GM18499 (cell line): ENCODE measurements at regions not wholly inside any gene's neighbourhood (a gene's known extent, or its start where the extent isn't known, plus 50 kb on each side); places are given as distances from the start of the nearest gene placed in this dataset.
"Not testable (repeated sequence)": the region's sequence is repeated elsewhere in the genome, so short reads cannot be mapped to it uniquely, and the experiment has no call there.

Source experiments
- ATAC-seq: cut with Tn5 transposase; IDR thresholded peaks from one replicate; pipeline ENCODE4 v1.9.1; 2021; ENCODE audit warnings: moderate number of reproducible peaks; ENCODE audit not compliant: insufficient read depth, unreplicated experiment

DNA sequence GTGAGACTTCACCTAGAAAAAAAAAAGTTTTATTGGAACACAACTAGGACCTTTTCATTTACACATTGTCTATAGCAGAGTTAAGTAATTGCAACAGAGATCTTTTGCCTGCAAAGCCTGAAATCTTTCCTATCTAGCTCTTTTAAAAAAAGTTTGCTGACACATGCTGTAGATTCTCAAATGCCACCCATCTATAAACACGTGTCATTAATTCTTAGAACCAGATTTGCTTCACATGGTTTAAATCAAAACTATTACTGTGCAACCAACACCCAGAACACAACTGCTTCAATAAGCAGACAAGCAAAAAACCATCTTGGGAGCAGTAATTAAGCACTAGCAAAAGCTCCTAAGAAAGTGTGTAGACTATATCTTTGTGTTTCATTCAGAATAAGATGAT lies 55.0 kb downstream of the OXSM start:
- ATAC-seq, result no peak

DNA sequence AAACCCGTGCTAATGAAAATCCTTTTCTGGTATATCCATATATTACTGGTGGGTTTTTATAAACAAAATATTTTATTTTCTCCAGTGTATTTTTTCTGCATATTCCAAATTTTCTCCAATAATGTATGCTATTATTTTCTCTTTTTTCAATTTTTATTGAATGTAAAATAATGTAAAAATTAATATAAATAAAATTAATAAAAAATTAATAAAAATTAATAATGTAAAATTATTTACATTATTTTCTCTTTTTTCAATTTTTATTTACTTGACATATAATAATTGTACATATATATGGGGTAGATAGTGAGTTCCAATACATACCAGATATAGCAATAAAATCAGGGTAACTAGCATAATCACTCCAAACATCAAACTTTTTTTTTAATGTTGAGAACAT lies 56.4 kb downstream of the OXSM start:
- ATAC-seq, result no peak

DNA sequence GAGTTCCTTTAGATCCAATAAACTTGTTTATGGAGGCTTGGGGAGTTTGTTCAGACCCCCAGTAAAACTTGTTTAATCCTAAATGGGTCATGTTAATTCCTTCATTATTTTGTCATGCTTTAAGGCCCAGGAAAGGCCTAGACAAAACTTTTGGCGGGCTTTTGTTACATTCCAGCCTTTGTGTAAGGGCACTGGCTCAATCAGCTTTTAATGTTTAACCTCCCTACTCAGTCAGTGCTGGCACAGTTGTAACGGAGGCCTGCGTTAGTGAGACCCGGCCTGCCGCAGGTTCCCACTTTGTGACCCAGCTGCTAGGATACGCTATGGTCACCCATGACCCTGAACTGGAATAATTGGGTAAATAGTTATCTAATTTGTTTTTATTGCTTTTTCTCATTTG lies 59.2 kb downstream of the OXSM start:
- ATAC-seq, result no peak

DNA sequence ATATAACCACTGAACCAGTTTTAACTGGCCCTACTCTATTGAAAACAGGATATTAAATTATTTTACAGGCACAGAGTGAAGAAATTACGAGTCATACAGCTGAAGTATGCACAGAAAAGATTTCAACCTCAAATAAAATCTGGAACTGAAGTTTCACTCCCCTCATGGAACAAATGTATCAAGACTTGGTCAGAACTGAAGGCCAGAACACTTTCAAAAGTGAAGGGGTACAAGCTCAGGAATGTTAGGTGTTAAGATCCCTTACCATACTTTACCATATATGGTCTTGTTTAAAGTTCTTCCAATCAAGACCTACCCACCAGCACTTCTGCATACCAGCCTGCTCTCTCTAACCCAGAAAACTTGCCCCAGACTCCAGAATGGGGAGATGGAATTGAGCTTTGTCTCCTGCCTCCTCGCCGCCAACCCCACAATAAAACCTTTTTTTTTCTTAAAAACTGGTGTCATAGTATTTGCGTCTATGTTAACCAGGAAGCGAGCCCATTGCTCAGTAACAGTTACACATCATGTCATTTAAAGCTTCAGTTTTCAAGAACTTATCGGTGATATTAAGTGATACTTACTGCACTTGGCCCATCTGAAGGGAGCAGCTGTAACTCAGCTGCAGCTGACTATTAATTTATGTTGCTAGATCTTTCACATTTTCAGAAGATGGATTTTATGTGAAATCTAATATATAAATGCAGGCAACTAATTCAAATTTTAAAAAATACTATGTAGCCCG lies 59.9 kb downstream of the OXSM start:
- no peak for ATAC-seq

DNA sequence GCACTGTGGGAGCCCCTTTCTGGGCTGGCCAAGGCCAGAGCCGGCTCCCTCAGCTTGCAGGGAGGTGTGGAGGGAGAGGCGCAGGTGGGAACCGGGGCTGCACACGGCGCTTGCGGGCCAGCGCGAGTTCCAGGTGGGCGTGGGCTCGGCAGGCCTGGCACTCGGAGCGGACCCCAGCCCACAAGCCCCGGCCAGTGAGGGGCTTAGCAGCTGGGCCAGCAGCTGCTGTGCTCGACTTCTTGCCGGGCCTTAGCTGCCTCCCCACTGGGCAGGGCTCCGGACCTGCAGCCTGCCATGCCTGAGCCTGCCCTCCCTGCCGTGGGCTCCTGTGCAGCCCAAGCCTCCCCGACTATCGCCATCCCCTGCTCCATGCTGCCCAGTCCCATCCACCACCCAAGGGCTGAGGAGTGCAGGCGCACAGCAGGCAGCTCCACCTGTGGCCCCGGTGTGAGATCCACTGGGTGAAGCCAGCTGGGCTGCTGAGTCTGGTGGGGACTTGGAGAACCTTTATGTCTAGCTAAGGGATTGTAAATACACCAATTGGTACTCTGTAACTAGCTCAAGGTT lies 61.9 kb downstream of the OXSM start:
- not testable (repeated sequence) for ATAC-seq

DNA sequence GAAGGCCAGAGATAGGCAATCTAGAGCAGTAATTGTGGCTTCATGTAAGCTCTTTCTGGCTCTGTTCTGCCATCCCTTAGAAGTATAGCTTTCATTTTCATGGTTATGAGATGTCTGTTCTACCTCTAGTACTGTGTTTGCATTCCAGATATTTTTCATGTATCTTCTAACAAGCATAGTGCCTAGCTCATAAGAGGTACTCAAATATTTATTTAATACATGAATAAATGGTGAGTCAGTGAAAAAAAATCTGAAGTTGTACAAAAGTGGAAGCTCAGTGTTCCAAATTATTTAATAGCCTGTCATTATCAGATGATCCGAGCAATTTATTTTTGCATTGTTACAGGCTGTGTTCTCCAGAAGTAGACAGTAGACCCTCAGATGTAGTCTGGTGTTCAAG lies 64.3 kb downstream of the OXSM start:
- ATAC-seq, result no peak

DNA sequence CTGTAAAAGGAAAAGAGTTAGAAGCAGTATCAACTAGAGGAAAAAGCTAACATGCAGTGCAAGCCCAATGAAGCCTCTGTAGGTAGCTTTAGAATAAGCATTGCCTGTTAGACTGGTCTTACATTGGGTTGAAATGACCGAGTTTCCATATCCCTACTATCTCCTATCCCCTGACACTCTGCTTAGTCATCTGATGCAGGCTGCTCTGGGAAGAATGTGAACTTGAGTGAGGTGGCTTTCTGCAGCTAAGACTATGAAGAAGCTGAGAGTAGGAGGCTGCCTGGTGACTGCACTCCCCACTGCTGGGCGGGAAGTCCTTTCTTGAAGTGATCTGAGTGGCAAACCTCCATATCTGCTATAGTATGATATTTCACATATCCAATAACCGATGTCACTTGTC lies 64.7 kb downstream of the OXSM start:
- no peak for ATAC-seq

DNA sequence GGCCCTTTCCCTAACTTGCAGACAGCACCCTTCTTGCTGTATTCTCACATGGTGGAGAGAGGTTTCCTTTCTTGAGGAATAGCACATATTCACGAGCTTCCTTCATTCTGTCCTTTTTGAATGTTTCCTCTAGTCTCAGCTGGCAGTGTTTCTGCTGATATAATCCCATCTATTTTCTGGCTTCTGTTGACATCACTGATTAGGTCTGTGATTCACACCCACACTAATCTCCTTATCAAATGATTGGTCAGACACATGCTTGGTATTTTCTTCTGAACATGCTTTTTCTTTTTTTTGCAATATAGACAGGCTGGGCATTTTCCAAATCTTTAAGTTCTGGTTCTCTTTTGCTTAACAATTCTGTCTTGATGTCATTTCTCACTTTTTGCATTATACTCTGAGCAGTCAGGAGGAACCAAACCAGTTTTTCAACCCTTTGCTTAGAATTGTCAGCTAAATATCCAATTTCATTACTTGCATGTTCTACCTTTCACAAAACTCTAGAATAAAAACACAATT lies 65.4 kb downstream of the OXSM start:
- ATAC-seq, result no peak

DNA sequence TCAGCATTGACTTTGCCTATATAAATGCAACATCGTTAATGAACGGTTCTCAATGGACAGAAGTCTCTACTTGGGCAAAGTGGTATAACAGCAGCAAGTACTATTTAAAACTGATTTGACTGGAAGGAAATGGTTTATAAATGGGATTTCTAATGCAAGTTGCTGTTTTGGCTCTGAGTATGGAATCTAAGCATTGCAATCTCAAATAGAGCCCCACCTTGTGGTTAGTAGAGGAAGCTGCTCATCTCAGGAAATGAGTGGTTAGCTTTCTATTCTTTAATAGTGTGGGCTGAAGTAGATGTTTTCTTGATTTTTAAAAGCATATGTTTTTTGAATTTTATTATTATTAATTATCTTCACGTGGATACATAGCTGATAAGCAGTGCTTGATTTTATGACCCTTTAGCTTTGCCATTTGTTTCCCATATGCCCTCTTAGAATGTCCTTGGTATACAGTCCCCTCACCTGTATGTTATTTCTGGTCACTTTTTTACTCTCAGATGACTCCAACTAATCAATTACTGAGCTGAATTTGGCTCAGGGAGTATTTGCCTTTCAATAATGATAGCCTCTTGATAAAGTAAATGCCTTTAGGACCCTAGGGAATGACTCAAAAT lies 67.1 kb downstream of the OXSM start:
- ATAC-seq, result peak; percentile 89

DNA sequence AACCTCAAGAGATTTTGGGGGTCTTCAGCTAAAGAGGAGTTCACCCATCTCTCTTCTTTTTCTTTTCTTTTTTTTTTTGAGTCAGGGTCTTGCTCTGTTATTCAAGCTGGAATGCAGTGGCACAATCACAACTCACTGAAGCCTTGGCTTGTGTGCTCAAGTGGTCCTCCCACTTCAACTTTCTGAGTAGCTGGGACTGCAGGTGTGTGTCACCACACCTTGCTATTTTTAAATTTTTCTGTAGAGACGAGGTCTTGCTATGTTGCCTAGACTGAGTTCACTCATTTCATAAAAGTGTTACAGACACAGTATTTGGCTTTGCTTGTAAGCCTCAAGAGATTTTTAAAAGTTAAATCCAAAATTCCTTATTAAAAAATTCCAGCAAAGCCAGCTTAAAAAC lies 71.7 kb downstream of the OXSM start:
- no peak for ATAC-seq

DNA sequence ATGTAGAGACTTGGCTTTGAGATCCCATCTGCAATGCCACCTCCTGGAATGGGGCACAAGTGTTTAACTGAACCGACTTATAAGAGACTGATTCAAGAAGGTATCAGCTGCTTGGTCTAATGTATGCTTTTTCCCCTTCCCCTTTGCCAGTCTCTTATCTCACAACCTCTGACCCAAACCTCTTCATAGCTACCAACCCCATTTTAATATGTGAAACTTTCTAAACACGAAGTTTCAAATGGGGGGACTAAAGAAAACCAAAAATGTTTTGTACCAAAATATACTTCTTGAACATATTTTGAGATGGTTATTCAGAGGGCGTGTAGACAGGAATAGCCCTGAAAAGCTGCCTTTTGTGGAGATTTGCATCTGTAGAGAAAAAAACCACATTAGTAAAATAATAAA lies 73.1 kb downstream of the OXSM start:
- ATAC-seq, result no peak

DNA sequence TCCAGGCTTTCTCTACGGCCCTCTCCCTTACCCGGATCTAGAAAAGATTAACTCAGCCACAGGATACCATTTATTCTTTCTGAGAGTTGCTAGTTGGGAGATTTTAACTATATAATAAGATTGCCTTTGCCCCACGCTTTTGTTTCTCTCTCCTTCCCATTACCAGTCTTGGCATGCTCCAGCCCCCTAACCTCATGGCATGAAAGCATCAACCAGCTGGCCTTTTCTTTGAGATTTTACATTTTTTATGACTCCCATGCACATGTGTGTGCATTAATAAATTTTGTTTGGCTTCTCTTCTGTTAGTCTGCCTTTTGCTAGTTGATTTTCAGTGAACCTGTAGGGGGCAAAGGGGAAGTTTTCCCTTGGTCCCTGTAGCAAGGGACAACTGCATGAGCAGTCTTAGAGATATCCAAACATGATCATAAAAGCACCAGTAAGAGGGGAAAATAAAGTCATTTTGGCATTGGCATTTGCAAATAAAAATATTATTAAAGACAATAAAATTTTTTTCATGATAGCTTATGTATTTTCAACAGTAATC lies 73.6 kb downstream of the OXSM start:
- ATAC-seq, result no peak

DNA sequence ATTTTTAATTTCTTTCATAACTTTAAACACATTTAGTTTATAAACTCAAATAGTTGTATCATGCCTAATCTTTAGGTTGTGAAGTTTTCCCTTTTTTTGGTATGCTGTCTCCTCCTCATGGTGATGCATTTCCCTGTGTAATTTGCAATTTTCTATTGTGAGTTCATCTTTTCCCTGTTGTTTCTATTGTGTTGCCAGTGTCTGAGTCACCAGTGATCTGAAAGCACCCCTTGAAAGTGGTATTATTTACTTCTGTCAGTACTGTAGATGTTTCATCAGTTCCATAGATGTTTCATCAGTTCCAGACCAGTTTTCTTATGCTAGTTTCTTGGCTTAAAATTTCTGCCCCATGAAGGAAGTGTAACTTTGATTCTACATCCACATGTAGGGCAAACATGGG lies 80.6 kb downstream of the OXSM start:
- ATAC-seq, result no peak

DNA sequence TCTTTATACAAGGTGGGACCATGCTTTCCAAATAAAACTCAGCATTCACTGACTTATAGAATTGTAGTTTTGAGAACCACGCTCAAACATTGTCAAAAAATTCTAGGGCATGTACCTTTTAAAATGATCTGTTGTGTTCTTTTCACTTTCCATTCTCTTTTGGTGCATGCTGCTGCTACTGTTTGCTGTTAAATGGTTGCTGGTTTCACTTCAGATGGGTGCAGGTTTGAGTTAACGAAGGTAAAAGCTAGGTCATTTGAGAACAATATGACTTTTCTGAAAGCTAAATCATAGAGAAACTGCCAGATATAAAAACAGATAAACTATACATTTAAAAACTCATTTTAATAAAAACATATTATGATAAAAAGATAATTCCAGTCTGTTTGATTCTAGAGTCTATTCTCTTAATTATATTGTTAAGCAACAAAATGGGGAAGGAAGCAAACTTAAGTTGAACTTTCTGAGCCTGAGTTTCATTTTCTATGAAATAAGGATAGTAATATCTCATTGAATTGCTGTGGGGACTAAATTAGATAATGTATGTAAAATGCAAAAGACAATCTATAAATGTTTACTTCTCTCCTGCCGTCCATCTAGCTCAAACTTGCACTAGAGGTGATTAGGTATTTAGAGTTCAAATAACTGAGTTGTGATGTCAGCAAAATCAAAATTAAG lies 82.4 kb downstream of the OXSM start:
- peak; percentile 92 for ATAC-seq

DNA sequence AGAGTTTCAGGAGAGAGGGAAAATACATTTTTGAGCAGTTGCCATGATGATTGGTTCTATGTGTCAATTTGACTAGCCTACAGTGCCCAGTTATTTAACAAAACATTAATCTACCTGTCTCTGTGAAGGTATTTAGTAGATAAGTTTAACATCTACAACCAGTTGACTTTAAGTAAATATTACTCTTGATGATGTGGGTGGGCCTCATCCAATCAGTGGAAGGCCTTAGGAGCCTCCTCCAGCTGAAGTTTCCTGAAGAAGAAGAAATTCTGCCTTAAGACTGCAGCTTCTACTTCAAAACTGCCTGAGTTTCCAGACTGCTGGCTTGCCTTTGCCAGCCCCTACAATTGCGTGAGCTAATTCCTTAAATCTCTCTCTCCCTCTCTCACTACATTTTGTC lies 93.6 kb downstream of the OXSM start:
- no peak for ATAC-seq

DNA sequence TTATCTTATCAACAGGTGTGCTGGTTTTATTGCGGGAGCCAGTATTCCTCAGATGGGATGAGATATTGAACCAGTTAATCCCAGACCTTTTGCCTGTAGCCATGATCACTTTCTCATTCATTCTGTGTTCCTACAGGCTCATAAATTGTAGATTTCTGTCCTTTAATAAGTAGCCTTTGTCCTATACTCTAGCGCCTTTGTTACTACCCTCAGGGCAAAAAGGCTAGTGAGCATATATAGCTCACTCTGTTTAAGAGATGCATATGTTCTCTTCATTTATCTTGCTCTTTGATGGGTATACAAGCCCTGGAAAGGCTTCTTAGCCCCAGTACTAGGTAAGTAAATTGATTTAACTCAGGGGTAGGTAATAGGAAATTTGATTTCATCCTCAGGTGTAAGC lies 95.1 kb downstream of the OXSM start:
- no peak for ATAC-seq

DNA sequence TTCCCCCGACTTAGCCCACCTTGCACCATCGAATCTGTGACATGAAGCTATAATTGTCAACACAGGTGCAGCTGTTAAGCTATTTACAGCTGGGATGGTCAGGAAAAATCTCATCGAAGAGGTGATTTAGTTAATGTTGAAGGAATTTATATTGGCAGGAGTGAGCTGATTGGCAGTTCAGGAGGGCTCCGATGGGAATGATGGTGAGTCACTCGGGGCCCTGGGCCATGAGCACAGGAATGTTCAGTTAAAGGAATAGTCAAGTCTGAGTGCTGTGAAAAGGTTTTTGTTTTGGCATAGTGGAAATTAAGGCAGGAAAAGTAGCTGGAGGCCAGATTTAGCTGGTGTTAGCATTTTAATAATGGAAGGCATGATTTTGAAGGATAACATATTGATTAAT lies 95.7 kb downstream of the OXSM start:
- ATAC-seq, result no peak

DNA sequence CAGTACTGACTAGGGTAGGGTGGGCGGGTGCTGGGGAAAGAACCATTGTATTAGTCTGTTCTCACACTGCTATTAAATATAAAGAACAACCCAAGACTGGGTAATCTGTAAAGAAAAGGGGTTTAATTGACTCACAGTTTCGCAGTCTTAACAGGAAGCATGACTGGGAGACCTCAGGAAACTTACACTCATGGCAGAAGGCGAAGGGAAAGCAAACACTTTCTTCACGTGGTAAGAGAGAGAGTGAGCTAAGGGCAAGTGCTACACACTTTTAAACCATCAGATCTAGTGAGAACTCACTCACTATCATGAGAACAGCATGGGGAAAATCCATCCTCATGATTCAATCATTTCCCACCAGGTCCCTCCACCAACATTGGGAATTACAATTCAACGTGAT lies 98.0 kb downstream of the OXSM start:
- no peak for ATAC-seq

DNA sequence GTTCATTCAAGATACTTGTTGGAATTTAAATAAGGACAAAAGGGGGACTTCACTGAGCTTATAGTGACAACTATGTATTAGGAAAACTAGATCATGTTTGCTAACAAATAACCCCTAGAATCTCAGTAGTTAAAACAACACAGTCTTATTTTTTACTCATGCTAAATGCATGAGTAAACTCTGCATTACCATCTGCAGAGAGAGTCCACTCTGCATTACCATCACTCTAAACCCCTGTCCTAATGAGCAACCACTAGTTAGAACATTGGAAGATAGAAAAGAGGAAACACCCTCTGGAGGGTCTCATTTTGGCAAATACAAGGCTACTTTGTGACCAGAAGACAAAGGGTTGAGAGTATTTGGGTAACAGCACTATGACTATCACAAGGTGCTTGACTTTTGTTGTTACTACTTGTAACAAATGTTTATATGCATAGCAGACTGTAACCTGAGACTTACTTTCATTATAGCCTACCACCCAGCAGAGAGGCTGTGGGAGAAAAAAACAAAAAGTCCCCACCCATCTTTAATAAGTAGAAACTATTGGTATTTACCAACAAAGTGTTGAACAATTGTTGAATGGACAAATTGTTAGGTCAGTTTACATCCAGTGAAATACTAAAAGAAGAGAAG lies 99.1 kb downstream of the OXSM start:
- ATAC-seq, result no peak

DNA sequence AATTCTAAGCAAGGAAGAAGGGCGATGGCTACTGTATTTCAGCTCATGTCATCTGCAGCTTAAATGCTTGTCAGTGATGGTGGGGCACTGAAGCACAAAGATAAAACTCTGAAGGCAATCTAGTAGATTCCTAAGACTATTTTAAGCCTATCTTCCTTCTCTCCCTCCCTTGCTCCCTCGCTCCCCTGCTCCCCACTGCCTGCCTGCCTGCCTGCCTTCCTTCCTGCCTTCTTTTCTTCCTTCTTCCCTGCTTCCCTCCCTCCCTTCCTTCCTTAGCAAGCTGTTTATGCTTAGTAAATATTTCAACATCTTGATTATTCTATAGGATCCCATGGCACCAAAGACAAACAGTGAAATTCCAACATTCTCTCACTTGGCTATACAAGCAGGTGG lies 99.6 kb downstream of the OXSM start:
- no peak for ATAC-seq

DNA sequence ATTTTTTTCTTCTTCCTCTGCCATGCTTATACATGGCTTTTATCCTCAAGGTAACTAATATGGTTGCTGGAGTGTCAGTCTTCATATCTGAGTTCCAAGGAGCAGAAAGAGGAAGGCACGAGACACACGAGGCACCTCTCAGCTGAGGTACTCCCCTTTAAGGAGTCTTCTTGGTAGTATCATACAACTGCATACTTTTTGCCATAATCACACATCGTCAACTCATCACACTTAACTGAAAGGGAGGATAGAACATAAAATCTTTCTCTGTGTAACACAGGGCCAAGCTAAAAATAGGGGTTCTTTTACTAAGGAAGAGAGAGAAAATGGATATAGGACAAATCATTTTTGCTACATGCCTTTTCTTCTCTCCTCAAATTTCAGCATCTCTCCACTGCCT lies 104.2 kb downstream of the OXSM start:
- ATAC-seq, result no peak
